Common myeloid progenitor, CD34-positive (primary cell): ENCODE measurements at regions not wholly inside any gene's neighbourhood (a gene's known extent, or its start where the extent isn't known, plus 50 kb on each side); places are given as distances from the start of the nearest gene placed in this dataset.

Experiments used
- CTCF ChIA-PET: fragments of 350-600 bp; sonication (Branson Sonifier 250); formaldehyde crosslinking; loops from one replicate; lab custom pipeline; 2021; ENCODE audit warnings: antibody characterized with exemption; lab: Charles Lee
- POLR2A ChIA-PET: fragments of 350-600 bp; sonication (Branson Sonifier 250); formaldehyde crosslinking; loops from one replicate; lab custom pipeline; 2021; ENCODE audit warnings: antibody characterized with exemption; lab: Charles Lee
- DNase-seq, 3 donors: peaks; one replicate each; pipeline versions ENCODE4 v3.0.0 to v3.0.0-alpha.2; 2013
- H3K27ac ChIP-seq, 2 experiments: 1 replicate in 1 of 2; 2 replicates in 1 of 2; pipeline ENCODE4 v1.7.0; 2013; ENCODE audit warnings: inconsistent platforms in 2 of 2, low read length in 2 of 2, mild to moderate bottlenecking in 2 of 2, low read depth in 1 of 2, moderate library complexity in 1 of 2; ENCODE audit not compliant: severe bottlenecking in 2 of 2, insufficient read depth in 1 of 2, poor library complexity in 1 of 2
- H3K27me3 ChIP-seq, 5 experiments: replicated peaks in 2 of 5; 1 replicate in 3 of 5; 2 replicates in 2 of 5; pipeline versions ENCODE4 v1.6.1 to v1.7.0; 2013; ENCODE audit warnings: low read length in 4 of 5, mild to moderate bottlenecking in 2 of 5, moderate library complexity in 2 of 5, inconsistent platforms in 1 of 5; ENCODE audit not compliant: insufficient read depth in 5 of 5, control insufficient read depth in 4 of 5
- H3K36me3 ChIP-seq, 4 experiments: 1 replicate in 2 of 4; 2 replicates in 2 of 4; pipeline versions ENCODE4 v1.6.1 to v1.7.0; 2013; ENCODE audit warnings: low read length in 3 of 4, control low read depth in 1 of 4, mild to moderate bottlenecking in 1 of 4; ENCODE audit not compliant: control insufficient read depth in 4 of 4, insufficient read depth in 4 of 4
- H3K4me1 ChIP-seq, 4 experiments: 1 replicate in 3 of 4; 2 replicates in 1 of 4; pipeline versions ENCODE4 v1.6.1 to v1.7.1; 2013; ENCODE audit warnings: low read length in 3 of 4, mild to moderate bottlenecking in 3 of 4, control low read depth in 1 of 4, inconsistent platforms in 1 of 4, moderate library complexity in 1 of 4; ENCODE audit not compliant: control insufficient read depth in 4 of 4, insufficient read depth in 4 of 4; ENCODE audit errors: control extremely low read depth in 1 of 4
- H3K4me3 ChIP-seq, 7 experiments: 1 replicate in 4 of 7; 2 replicates in 3 of 7; pipeline versions ENCODE4 v1.5.1 to v1.7.0; 2013; ENCODE audit warnings: mild to moderate bottlenecking in 7 of 7, low read length in 6 of 7, moderate library complexity in 6 of 7, inconsistent platforms in 2 of 7, low read depth in 2 of 7, control low read depth in 1 of 7; ENCODE audit not compliant: insufficient read depth in 4 of 7, control insufficient read depth in 1 of 7; ENCODE audit errors: extremely low read depth in 1 of 7
- H3K9me3 ChIP-seq, 5 experiments: 1 replicate in 4 of 5; 2 replicates in 1 of 5; pipeline versions ENCODE4 v1.6.1 to v1.7.1; 2013; ENCODE audit warnings: low read length in 4 of 5, mild to moderate bottlenecking in 2 of 5, inconsistent platforms in 1 of 5, low read depth in 1 of 5, moderate library complexity in 1 of 5; ENCODE audit not compliant: control insufficient read depth in 4 of 5, insufficient read depth in 2 of 5; ENCODE audit errors: control extremely low read depth in 1 of 5
- WGBS: methylation state at CpG from one replicate; pipeline ENCODE4 v1.1.5; 2013; ENCODE audit not compliant: insufficient coverage; 5-methylcytosine and 5-hydroxymethylcytosine counted together

DNA sequence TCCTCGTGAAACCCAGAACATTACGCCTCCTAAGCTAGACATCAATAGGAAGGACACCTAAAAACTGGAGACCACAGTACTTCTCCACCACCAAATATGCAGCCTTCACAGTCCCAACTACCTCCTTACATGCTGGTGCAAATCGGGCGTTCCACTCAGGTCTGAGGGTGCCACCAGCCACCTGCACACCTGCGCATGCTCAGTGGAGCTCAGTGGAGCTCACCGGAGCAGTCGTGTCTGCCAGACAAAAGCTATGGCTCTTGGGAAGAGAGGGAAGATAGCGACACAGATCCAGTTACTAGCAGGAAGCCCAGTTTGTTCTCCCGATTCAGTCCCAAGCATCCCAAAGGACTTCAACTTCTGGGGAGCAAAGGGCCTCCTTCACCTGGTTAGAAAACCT, 237.1 kb downstream of the TSHZ3 start:
- CTCF ChIA-PET: no interaction called here
- WGBS: 96% methylated on average over 5 of the region's 9 CpGs
- POLR2A ChIA-PET: no interaction called here

DNA sequence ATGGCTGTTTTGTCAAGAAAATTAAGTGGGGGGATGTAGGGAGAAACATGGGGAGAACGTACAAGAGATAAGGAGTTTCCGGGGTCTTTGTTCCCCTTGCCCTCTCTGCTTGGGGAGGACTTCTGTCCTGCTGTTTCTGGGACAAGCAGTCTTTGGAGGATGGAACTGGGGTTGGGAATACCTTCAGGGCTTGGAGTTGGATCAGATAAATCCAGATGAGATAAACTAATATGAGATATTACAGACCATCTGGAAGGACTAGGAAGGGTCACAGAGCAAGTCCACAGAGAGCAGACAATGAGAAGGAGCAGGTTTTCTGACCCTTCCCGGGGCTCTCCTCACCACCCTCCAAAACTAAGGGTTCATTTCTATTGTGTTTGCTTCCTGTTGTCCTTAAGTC, 237.5 kb downstream of the TSHZ3 start:
- Histone ChIP-seq H3K27me3 (peaks cover 0 to 7% (median 2%) of the 10 kb centered on the region in 5 experiments), H3K9me3 (no peaks in the 10 kb centered on the region), H3K4me3 (no peak overlapping the region), H3K27ac (no peak overlapping the region), H3K4me1 (peaks cover 0 to 15% (median 10%) of the 10 kb centered on the region in 4 experiments), H3K36me3 (no peaks in the 10 kb centered on the region)
- ChIA-PET POLR2A (no interaction called here), CTCF (interaction anchor here (1.1 kb wide), 1 partner anchor 9 kb away, joined by 3 read pairs; no protein-coding TSS in a partner anchor)
- 83% methylated on average over 3 of the region's 3 CpGs for WGBS
- DNase-seq: no peak

More for the DNA sequence above, 237.1 kb downstream of the TSHZ3 start:
- H3K4me3 ChIP-seq: no peak overlapping the region
- DNase-seq: no peak
- peaks cover 0 to 15% (median 10%) of the 10 kb centered on the region in 4 experiments for H3K4me1 ChIP-seq
- no peaks in the 10 kb centered on the region for H3K36me3 ChIP-seq
- H3K27me3 ChIP-seq: peaks cover 0 to 7% (median 2%) of the 10 kb centered on the region in 5 experiments
- no peak overlapping the region for H3K27ac ChIP-seq
- H3K9me3 ChIP-seq: no peaks in the 10 kb centered on the region

- Histone ChIP-seq H3K4me3 (no peak overlapping the region), H3K27me3 (peaks cover 0 to 7% (median 2%) of the 10 kb centered on the region in 5 experiments), H3K9me3 (no peaks in the 10 kb centered on the region), H3K36me3 (no peaks in the 10 kb centered on the region), H3K27ac (no peak overlapping the region), H3K4me1 (peaks cover 0 to 15% (median 10%) of the 10 kb centered on the region in 4 experiments)
- peak; percentile 15 to 34 (median 25) for DNase-seq
- ChIA-PET CTCF (interaction anchor here (1.7 kb wide), 2 partner anchors 10 to 56 kb away, joined by 4 to 6 read pairs; no protein-coding TSS in a partner anchor), POLR2A (no interaction called here)
- WGBS: 85% methylated on average over 3 of the region's 5 CpGs
These were observed 238.9 kb downstream of the TSHZ3 start for GRCh38 chr19:31110336-31110735.

DNA sequence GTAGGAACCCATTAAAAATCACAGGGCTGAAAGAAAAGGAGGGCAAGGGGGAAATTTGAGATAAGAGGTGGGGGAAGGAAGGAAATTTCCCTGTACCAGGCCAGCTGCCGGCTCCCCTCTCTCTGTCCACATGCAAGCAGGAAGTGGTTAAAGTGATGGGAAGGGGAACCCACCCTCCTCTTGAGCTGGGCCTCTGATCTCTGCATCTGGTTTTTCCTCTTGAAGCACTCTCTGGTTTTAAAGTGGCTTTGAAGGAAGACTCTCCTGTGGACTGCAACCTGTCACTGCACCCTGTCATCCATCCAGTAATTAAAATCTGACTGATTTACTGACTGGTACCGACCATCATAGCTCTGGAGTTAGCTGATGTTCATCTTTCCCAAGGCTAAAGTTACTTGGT, 239.6 kb downstream of the TSHZ3 start:
- ChIA-PET CTCF (interaction anchor here (1.7 kb wide), 2 partner anchors 9 to 55 kb away, joined by 4 to 6 read pairs; no protein-coding TSS in a partner anchor), POLR2A (no interaction called here)
- Histone ChIP-seq H3K4me3 (no peak overlapping the region), H3K36me3 (no peaks in the 10 kb centered on the region), H3K27ac (no peak overlapping the region), H3K27me3 (peaks cover 0 to 7% (median 1%) of the 10 kb centered on the region in 5 experiments), H3K9me3 (no peaks in the 10 kb centered on the region), H3K4me1 (peaks cover 0 to 15% (median 10%) of the 10 kb centered on the region in 4 experiments)
- DNase-seq: peak in 2 of 3 donors; percentile 39 to 48
- WGBS: 0% methylated on average over 1 of the region's 2 CpGs

GRCh38 chr19:31107096-31107495, 242.1 kb downstream of the TSHZ3 start:
- no peak overlapping the region for H3K27ac ChIP-seq
- WGBS: 100% methylated on average over 4 of the region's 8 CpGs
- no peak overlapping the region for H3K4me3 ChIP-seq
- POLR2A ChIA-PET: no interaction called here
- no peaks in the 10 kb centered on the region for H3K9me3 ChIP-seq
- CTCF ChIA-PET: interaction anchor here (1.1 kb wide), 1 partner anchor 322 kb away, joined by 4 read pairs; no protein-coding TSS in a partner anchor
- H3K27me3 ChIP-seq: peaks cover 0 to 7% (median 0%) of the 10 kb centered on the region in 5 experiments
- H3K36me3 ChIP-seq: no peaks in the 10 kb centered on the region
- no peak for DNase-seq
- peaks cover 0 to 17% (median 11%) of the 10 kb centered on the region in 4 experiments for H3K4me1 ChIP-seq

DNA sequence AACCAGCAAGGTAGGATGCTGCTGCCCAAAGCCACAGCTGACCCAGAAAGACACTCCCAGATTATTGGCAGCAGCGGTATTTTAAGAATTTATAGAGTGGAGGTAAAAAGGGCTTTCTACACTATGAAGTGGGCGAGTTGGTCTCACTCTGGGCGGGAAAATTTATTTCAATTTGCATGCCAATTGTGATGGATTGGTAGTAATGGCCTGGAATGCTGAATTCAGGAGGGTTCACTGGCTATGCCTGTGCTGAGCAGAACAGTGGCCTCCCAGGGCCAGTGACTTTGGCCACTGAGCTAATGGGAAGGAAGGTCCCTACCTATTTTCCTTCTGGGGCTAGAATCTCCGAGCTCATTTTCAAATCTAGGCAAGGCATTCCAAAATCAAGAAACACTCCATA, 243.5 kb downstream of the TSHZ3 start:
- WGBS: 100% methylated on average over 4 of the region's 4 CpGs
- POLR2A ChIA-PET: interaction anchor here (1.0 kb wide), 1 partner anchor 161 kb away, joined by 3 read pairs; no protein-coding TSS in a partner anchor
- Histone ChIP-seq H3K4me3 (no peak overlapping the region), H3K36me3 (no peaks in the 10 kb centered on the region), H3K27me3 (peaks cover 0 to 6% (median 0%) of the 10 kb centered on the region in 5 experiments), H3K27ac (no peak overlapping the region), H3K9me3 (no peaks in the 10 kb centered on the region), H3K4me1 (peaks cover 0 to 23% (median 17%) of the 10 kb centered on the region in 4 experiments)
- CTCF ChIA-PET: interaction anchor here (1.1 kb wide), 1 partner anchor 321 kb away, joined by 4 read pairs; no protein-coding TSS in a partner anchor
- DNase-seq: no peak

GRCh38 chr19:31104451-31104850, 244.8 kb downstream of the TSHZ3 start:
- Histone ChIP-seq H3K9me3 (no peaks in the 10 kb centered on the region), H3K27me3 (peaks cover 0 to 5% (median 0%) of the 10 kb centered on the region in 5 experiments), H3K4me1 (peaks cover 2 to 24% (median 15%) of the 10 kb centered on the region in 4 experiments), H3K27ac (no peak overlapping the region), H3K36me3 (no peaks in the 10 kb centered on the region), H3K4me3 (no peak overlapping the region)
- ChIA-PET CTCF (no interaction called here), POLR2A (no interaction called here)
- WGBS: 92% methylated on average over 6 of the region's 10 CpGs
- no peak for DNase-seq
